Cerebellar nuclear complex (tissue), 1 donor: ENCODE measurements at regions not wholly inside any gene's neighbourhood (a gene's known extent, or its start where the extent isn't known, plus 50 kb on each side); places are given as distances from the start of the nearest gene placed in this dataset.

Experiments used
- DNase-seq, 2 experiments: peaks; one replicate each; lab custom pipeline; 2025; lab: John Stamatoyannopoulos, UW

DNA sequence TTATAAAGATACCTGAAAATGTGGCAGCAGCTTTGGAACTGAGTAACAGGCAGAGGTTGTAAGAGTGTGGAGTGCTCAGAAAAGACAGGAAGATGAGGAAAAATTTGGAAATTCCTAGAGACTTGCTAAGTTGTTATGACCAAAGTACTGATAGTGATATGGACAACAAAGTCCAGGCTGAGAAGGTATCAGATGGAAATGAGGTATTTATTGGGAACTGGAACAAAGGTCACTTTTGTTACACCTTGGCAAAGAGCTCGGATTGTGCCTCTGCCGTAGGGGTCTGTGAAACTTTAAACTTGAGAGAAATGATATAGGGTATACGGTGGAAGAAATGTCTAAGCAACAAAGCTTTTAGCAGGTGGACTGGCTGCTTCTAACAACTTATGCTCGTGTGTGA lies 419.9 kb downstream of the PCDH17 start:
- DNase-seq = no peak

DNA sequence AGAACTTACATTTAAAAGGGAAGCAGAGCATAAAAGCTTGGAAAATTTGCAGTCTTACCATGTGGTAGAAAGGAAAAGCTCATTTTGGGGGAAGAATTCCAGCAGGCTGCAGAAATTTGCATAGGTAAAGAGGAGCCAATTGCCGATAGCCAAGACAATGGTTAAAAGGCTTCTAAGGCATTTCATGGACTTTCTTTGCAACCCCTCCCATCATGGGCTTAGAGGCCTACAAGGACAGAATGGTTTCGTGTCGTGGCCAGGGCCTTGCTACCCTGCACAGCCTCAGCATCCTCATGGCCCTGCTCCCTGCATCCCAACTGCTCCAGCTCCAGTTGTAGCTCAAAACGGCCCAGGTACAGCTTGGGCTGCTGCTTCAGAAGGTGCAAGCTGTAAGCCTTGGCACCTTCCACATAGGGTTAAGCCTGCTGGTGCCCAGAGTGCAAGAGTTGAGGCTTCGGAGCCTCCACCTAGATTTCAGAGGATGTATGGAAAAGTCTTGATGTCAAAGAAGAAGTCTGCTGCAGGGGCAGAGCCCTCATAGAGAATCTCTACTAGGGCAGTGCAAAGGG lies 420.3 kb downstream of the PCDH17 start:
- no peak for DNase-seq

DNA sequence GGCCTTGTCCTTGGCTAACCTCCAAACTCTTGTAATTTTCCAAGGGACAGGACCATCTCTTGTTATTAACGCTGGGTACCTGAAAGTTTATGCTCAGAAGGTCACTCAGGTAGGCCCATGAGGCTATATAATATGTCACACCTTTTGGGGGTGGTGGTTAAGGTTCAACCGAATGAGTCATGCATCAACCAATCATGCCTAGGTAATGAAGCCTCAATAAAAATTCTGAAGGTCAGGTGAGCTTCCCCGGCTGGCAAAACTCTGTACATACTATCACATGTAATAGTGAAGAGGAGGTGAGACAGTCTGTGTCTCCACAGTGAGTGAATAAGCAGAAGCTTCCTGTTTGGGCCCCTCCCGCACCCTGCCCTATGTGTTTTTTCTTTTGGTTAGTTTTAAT lies 424.9 kb downstream of the PCDH17 start:
- DNase-seq = no peak

DNA sequence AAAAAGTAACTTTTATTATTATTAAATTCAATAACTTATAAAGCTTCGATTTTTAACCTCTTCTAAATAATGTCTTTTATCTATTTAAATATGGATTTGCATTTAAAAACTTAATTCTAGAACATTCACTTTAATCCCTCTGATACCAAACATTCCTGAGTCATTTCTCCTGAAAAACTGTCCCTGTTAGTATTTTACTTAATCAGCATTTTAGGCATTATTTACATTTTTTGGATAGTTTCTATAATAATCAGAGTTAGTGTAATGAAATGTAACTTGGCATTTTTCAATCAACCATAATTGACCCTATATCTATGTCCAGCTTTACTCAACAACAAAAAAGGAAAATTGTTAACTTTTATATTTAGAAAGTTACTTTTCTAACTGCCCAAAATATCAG lies 428.1 kb downstream of the PCDH17 start:
- no peak for DNase-seq

DNA sequence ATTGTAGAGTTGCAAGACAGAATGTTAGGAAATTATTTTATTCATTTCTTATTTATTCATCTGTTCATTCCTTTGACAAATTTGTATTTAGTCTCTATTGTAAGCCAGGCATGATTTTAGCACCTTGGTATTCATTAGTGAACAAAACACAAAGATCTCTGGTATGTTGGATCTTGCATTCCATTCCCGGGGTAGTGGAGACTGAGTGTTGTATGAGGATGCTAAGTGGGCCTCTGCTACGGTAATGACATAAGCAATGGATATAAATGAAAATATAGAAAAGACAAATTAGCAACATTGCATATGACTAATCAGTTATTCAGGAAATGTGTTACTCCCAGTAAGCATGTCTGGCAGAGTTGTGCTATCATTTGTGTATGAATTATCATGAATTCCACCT lies 449.3 kb downstream of the PCDH17 start:
- DNase-seq = no peak

DNA sequence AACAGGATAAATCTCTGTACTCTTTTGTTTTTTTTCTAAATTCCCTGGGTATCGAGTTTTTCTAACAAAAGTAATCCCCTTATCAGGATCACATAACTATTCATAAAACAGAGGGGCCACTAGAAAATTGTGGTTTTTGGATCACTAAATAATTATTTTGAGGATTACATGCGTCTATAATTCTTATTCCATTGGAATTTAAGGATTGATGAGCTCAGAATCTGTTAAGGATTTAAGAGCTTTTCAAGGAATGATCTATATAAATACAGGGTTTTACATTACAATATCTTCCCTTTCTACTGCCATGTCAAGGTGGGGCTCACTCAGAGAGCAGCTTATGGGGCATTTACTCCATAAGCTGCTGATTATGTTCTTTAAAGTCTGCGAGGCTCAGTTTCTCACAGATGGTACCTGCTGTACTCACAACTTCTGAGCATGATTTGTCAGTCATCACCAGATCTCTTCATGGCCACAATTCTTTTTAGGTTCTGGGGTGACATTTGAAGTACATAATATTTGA lies 449.8 kb downstream of the PCDH17 start:
- DNase-seq = no peak

DNA sequence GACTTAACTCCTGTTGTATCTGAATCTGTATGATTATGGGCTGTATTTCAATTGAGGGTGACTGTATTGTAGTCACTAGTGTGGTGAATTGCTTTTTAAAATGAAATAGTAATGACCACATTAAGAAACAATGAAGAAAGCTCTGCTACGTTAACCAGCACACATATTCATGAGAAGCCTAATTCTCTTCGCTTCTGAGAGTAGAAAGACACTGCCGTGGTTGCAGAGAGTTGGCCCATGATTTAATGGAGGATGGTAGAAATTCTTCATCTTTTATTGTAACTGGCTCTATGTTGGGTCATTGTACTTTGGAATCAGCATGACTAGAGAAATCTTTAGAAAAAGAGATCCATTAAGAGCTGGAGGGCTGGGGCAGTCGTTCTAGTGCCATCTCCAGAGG lies 451.5 kb downstream of the PCDH17 start:
- DNase-seq = no peak

DNA sequence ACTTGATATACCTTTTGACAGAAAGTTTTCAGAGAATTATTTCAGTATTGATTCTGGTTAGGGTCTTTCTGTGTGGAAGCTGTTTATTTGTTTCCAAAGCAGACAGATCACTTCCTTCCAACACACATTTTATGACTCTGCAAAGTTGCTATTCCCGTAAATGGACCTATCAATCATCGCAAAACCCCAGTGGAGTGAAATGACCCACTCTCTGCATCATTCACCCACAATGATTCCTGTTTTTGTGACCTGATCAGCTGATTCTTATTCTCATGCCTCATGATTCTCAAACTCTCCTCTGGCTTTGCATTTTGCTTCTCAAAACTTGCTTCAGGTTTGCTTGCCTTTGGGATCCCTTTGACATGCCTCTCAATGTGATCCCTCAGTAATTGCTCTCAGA lies 453.7 kb downstream of the PCDH17 start:
- DNase-seq = no peak

DNA sequence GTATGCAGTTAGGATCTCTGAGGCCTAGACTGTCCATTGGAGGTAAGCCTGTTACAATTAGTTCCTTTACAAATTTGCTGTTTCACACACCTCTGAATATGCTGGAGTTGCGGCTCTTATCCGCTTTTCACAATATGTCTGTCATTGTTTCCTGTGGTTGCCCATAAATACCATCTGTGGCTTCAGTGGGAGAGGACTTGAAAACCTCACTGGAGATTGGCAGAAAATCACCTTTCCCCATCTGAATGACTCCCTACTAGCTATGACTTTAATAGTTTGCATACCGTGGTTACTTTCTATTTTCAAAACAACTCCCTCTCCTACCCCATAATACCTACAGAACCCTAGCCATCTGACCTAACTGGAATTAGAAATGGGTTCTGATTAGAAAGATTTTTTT lies 454.3 kb downstream of the PCDH17 start:
- no peak for DNase-seq

DNA sequence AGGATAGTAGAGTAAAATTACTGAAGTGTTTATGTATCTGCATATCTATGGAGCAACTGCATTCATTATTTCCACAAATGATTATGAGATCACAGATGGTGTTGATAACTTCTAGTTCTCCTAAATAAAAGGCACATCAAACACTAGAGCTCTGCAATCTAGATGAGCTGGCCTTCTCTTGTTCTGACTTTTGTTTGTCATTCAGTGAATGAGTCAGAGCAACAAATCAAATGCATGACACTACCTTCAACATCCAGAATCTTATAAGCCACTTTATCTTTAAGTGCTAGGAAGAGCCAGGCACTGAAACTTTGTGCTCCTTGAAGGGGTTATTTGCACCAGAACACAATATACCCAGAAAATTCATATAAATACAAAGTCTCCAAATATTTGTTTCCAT lies 456.0 kb downstream of the PCDH17 start:
- DNase-seq = no peak

DNA sequence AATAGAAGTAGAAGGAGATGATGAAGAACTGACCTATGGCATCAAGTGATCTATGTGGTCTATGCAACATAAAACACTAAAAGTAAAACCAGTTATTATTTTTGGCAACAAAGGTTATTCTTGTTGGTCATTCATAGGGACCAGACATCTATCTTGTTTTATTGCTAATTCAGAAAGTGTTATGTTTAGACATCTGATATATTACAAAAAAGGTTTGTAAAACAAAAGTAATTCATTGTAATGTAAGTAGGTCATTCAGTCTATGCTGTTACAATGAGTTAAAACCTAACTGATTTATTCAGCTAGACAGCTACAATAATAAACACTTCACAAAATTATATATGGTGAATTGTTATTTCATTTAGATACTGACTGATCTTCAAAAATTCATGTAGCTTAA lies 461.9 kb downstream of the PCDH17 start:
- no peak for DNase-seq

DNA sequence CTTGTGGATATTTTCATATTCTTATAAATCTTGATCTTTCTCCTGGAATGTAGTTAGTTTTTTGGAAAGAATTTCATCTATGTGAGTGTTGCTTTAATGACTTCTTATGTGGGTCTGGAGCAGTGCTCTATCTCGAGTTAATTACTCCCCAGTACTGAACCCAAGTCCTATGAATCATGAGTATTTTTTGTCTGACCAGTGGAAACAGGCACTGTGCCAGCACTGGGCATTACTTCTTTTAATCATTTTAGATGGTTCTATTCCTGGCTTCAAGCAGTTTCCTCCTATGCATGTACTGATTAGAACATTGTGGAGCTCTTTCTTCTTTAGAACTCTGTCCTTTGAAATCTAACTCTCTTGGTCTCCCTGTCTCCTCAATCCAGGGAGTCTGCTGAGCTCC lies 466.3 kb downstream of the PCDH17 start:
- no peak for DNase-seq

DNA sequence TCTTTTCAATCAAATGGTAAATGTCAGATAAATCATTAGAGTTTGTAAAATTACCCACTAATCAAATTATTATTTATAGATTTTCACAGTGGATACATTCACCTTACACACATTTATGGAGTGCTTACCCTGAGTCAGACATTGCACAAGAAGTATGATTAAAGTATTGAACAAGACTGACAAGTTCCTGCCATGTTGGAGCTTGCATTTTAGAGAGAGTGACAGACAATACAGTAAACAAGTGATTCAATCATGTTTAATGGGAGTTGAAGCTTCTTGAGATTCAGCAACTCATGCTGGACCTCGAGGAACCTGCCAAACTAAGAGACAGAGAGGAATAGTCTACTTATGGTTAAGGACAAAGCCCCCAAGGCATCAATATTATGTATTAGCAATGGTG lies 487.8 kb downstream of the PCDH17 start:
- no peak for DNase-seq

DNA sequence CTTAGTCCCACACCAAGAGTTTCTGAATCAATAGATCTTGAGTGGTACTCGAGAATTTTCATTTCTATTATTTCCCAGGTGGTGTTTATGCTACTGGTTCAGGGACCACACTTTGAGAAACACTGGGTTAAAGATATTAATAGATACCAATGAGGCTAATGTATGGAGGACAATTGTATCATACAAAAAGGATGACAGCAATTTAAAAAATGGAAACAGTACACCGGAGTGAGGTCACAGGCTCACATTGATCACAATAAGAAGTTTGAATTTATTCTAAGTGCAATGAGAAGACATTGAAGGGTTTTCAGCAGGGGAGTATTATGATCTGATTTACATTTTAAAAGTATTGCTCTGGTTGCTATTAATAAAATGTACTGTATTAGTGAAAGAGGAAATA lies 488.3 kb downstream of the PCDH17 start:
- no peak for DNase-seq

DNA sequence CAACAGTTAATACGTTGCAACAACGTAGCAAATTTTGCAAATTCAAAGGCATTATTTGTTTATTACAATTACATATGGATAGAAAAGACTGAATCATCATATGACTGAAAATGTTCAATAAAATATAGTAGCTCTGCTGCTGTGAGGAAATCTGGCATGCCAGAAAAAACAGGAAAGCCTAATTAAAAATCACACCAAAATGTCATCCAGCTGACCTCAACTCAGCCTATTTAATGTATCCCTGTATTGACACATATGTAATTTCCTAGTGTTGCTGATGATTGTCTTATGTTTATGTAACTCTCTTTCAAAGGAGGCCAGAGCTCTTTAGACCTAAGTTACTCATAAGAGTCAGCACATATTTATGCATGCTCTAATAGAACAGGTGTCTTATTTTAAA lies 495.0 kb downstream of the PCDH17 start:
- no peak for DNase-seq

DNA sequence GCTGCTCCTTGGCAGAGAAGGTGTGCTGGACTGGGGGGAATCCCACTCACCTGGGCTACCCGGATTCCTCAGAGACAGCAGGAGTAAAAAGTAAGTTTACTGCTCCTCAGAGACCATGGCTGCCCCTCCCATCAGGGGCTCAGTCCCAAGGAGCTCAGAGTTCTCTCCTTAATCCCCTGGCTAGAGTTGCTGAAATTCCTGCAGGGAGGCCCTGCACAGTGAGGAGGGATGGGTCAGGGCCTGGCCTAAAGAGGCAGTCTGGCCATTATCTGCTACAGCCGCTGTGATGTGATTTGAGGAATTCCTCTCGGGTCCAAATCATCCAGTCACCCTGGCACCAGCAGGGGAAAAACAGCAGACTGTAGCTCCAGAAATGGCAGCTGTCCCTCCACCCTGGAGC lies 502.5 kb downstream of the PCDH17 start:
- DNase-seq = no peak

DNA sequence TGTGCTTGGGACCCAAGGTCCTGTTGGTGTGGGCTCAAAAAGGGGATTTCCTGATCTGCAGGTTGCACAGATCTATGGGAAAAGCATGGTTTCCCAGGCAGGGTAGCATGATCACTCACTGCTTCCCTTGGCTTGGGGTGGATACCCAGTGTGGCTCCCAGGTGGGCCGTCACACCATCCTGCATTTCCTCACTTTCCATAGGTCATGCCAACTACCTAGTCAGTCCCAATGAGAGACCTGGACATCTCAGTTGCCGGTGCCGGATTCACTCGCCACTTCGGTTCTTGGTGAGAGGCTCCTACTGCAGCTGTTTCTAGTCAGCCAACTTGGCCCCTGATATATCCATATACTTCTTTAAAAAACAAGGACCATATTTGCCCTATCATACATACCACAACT lies 503.0 kb downstream of the PCDH17 start:
- no peak for DNase-seq

DNA sequence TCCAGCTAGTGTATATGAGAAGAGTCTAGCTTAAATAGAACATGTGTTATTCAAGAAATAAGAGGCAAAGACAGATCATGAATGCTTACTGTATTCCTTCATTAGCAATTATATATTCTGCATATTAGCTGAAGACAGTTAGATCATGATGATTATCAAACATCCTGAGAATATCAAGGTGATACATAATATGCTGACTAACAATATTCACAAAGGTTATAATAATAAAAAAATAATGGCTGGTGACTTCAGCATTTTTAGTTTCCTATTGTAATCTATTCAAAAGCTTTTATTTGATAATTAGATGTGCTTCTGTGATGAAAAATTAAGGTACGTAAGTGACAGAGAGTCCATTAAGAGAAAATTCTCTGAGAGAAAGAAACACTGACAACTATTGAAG lies 511.4 kb downstream of the PCDH17 start:
- no peak for DNase-seq

DNA sequence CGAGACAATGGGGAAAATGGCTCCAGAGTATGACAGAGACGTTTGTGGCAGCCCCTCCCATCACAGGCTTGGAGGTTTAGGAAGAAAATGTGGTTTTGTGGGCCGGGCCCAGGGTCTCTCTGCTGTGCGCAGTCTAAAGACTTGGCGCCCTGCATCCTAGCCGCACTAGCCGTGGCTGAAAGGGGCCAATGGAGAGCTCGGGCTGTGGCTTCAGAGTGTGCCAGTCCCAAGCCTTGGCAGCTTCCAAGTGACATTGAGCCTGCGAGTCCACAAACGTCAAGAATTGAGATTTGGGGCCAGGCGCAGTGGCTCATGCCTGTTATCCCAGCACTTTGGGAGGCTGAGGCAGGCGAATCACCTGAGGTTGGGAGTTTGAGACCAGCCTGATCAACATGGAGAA lies 513.1 kb downstream of the PCDH17 start:
- DNase-seq = no peak

DNA sequence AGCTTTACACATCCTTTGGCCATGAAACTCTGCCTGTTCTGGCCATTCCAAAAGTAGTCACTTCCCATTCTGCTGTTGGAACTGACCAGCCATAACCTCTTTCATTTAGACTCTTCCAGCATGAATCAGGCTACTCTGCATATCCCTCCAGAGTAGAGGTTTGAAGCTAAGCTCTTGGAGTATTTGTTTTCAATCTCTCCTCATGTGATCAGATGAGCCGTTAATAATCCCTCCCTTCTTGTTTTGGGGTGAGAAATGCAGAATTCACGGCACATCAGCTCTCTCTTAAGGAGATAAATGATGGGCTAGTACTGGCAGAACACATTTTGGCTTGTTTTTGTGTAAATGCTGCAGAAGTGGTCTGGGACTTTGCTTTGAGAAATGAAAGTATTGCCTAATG lies 519.9 kb downstream of the PCDH17 start:
- no peak for DNase-seq

DNA sequence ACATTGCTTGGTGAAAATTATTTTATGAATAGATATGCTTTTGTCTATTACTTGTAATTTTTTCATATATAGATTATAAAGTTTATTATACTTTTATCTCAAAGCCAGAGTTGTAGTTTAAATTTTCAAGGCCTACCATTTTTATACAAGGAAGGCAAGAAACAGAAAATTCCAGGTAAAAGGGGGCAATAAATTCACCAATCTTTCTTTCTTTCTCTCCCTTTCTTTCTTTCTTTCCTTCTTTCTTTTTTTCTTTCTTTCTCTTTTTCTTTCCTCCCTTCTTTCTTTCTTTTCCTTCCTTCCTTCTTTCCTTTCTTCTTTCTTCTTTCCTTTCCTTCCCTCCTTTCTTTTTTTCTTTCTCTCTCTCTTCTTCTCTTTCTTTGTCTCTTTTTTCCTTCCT lies 529.4 kb downstream of the PCDH17 start:
- DNase-seq = no peak

DNA sequence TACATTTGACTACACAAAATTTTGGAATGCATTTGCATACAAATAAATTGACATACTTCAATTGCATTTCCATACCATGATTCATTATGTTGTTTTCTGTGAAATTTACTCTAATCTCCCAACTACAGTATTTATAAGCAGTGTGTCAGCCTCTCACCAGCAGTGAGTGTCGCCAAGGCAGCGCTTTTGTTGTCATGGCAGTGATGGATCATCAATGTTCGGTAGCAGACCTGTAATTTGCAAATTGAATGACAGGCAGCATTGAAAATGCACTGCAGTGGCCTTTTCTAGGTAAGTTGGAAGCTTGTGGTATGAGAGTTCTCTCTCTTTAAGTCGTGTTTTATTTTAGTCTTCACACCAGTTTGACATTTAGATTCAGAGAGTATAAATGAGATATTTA lies 534.1 kb downstream of the PCDH17 start:
- DNase-seq = no peak

DNA sequence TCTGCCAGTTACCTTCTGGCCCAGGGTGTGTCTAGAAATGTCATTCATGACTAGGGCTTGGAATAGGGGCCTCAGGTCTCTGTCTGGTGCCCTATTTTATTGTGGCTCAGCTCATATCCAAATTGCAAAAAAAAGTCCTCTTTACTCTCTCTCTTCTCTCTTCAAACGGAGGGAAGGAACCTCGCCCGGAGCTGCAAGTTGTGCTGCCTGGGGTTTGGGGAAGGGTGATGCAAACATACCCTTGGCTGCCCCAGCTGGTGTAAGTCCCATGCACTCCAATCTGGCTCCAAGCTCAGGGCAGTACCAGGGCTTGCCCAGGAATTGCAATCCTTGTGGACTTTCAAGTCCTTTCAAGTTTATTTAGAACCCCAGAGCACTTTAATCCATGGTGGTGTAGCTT lies 549.6 kb downstream of the PCDH17 start:
- DNase-seq = no peak

DNA sequence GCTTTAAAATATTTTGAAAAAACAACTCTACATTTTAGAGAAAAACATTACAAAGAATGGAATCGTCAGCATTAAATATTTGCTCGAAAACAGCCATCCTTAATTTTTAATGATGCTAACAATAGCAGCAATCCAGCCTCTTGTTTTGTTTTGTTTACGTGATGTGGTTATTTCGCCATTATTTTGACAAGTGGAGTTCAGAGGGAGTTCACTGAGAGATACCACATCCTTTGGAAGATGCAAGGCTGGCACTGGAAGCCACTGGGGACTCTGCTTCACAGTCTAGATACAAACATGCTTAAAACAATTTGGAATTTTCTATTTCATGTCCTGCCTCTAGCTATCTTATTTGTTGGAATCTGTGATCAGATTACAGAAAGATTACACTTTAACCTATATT lies 556.3 kb downstream of the PCDH17 start:
- no peak for DNase-seq

DNA sequence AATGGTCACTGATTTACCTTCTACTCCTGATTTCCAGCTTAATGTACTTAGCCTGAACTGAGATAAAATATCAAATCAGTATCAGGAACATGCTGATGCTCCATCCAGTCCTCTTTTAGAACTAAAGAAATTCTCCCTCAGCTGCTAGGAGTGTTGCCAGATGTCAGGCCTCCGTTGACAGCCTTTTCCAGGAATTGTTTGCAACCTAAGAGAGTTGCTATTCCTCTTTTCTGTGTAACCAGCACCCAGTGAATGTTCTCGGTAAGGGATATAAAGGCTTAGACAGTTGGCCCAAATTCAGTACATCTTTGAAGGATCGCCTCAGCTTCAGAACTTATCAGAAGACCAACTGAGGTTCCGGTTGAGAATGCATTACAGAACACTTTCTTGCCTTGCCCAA lies 559.0 kb downstream of the PCDH17 start:
- no peak for DNase-seq
